Inflammatory macrophage (primary cell): ENCODE measurements at regions not wholly inside any gene's neighbourhood (a gene's known extent, or its start where the extent isn't known, plus 50 kb on each side); places are given as distances from the start of the nearest gene placed in this dataset.
"Not testable (repeated sequence)": the region's sequence is repeated elsewhere in the genome, so short reads cannot be mapped to it uniquely, and the experiment has no call there.

ENCODE experiments used
- DNase-seq, 2 donors: peaks; one replicate each; pipeline ENCODE4 v3.0.0-alpha.2; 2020 to 2022

DNA sequence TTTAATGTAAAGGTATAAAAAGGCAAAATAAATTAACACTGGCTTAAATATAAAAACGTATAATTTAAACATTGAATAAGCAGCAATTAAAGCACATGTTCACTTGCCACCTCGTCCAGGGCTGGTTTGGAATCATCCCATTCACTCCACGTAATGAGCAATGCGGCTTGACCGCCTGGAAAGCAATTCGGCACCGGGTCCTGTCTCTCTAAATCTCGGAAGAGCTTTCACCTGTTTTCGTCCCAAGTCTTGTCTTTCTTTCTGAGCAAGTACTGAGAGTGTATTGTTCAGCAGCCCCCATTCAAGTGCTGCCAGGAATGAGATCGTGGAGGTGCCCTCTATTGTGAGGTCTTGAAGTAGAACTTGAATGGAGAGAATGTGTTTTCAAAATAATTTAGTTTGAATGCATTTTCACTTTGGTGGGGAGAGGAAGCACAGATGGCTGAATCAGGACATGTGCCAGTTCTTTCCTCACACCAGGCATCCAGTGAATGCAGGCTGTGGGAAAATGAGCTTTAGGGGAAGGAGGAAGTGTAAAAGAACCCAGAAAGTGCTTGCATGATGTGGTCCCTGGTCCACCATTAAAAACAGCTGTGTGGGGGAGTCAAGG lies 515.2 kb downstream of the REEP3 start:
- DNase-seq, result peak; percentile 66

DNA sequence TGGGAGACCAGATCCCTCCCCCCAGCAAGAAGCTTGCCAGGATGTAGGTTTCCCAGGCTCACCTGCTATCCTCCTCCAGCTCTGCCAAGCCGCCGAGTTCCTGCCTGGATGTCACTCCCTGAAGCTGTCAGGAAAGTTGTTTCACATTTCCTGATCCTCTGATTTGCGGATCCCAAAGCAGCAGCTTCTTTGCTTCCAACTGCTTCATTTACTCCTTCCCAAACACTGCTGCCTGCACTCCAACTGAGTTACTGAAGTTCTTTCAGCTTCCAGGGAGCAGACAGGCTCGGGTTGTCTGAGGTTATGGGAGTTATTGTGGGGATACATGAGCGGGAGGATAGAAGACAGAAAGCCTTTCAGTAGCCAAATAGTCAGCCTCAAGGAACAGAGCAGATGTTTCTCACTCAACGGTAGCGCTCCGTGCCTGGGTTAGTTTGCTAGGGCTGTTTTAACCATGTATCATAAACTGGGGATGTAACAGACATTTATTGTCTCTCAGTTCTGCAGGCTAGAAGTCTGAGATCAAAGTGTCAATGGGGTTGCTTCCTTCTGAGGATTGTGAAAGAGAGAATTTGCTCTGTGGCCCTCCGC lies 516.0 kb downstream of the REEP3 start:
- DNase-seq, result no peak

DNA sequence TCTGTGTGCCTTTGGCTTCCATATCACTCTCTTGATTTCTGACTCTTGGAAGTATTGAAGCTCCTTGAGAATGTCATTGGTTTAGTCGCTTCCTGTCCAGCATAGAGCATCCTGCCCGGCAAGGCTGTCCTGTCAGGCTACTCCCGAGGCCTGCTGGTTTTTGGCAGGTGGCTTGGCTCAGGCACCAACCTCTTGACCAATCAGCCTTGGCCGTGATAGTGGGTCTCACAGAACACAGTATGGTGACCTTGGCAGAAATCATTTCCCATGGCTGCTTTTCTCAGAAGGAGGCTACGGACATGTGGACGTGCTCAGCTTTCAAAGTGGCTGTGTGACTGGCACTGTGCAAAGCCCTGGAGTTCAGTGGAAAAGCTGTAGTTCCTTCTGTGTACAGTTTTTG lies 516.9 kb downstream of the REEP3 start:
- no peak for DNase-seq

DNA sequence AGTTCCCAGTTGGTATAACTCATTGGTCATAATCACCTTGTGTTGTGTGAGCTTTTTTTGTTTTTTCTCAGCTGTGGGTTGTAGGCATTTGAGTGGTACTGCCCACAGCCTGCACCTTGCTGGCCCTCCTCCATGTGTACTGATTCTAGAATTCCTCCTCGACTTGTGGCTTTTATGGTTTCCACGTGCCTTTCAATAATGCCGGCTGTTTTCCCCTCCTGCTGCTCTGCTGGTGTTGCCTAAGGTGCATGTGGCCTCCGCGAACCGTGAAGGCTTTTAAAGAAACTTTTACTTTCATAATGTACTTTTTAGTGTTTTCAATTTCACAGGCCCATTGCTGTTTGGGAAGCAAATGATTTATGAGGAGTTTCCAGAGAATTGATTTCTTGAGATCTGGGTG lies 518.0 kb downstream of the REEP3 start:
- no peak for DNase-seq

DNA sequence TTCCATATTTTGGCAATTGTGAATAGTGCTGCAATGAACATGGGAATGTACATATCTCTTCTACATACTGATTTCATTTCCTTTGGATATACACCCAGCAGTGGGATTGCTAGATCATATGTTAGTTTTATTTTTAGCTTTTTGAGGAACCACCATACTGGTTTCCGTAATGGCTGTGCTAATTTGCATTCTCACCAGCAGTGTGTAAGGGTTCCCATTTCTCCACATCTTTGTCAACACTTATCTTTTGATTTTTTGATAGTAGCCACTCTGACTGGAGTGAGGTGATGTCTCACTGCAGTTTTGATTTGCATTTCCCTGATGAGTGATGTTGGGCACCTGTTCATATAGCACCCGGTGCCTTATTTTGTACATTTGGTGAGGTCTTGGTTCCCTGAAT lies 519.6 kb downstream of the REEP3 start:
- peak; percentile 63 to 79 for DNase-seq

DNA sequence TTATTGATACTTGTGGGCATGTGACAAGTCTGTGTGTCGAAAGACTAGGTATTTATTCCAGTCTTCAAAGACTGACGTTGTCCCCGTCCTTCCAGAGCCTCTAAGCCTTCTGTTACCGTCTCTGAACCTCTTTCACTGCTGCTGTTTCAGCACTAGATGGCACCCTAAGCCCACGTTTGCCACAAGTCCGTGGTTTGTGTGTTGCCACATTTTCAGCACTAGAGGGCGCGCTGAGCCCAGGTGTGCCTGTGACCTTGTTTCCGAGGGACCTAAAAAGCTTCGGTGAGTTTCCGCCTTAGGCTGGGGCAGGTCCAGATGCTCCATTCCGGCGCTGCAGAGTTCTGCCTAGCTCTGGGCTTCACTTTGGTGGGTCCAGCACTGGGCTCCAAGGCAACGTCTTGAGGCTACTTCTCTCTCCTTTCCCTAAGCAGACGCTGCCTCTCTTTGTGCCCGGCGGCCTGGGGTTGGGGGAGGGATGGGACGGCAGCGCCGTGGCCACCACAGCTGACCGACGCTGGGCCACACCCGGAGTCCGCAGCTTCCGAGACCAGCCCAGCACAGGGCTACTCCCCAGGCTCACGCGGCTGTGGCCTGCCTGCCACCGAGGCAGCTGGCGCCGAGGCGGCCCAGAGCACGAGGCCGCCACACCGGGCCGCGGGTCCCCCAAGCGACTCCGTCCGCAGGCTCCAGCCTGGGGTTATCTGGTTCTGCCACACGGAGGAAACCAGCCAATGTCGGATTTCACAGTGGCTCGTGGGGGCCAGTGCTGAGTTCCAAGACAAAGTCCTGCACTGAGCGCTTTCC lies 520.2 kb downstream of the REEP3 start:
- peak; percentile 81 to 87 for DNase-seq

DNA sequence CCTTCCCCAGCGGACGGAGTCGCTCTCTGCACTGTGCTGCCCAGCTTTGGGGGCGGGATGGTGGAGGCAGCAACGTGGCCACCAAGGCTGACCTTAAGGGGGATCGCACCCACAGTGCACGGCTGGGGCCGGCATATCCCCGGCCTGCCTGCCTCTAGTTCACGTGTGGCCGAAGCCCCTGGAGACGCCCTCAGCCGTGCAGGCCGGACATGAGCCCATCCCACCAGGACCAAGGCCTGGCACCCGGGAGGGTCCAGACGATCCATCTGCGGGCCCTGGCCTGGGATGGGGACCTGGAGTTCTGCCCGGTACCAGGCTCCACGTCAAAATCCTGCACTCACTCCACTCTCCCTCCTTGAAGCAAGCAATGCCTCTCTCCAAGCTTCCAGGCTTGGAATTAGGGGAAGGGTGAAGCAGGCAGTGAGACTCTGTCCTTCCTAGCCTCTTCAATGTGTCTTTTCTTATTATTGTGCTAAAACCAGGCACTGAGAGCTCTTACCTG lies 520.8 kb downstream of the REEP3 start:
- no peak for DNase-seq

DNA sequence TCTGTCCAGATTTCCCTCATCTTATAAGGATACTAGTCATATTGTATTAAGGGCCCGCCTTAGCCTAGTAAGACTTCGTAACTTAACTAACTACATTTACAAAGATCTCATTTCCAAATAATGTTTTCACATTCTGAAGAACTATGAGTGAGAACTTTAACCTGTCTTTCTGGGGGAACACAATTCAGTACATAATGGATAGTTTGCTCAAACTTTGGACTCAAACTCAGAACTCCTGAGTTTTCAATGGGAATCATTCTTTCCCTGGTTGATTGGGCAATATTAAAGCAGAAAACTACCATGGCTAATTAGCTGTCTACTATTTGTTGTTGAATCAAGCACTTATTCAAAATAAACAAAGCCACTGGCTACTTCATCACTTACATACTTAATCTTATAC lies 522.9 kb downstream of the REEP3 start:
- DNase-seq, result no peak

DNA sequence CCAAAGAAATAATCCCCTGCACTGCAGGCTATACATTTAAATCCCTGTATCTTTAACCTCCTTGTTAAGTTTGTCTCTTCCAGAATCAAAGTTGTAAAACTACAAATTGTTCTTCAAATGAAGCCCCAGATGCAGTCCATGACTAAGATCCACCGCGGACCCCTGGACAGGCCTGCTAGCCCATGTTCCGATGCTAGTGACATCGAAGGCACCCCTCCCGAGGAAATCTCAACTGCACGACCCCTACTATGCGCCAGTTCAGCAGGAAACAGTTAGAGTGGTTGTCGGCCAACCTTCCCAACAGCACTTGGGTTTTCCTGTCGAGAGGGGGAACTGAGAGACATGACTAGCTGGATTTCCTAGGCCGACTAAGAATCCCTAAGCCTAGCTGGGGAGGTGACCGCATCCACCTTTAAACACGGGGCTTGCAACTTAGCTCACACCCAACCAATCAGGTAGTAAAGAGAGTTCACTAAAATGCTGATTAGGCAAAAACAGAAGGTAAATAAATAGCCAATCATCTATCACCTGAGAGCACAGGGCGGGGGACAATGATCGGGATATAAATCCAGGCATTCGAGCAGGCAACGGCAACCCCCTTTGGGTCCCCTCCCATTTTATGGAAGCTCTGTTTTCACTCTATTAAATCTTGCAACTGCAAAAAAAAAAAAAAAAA lies 523.9 kb downstream of the REEP3 start:
- DNase-seq, result not testable (repeated sequence)

DNA sequence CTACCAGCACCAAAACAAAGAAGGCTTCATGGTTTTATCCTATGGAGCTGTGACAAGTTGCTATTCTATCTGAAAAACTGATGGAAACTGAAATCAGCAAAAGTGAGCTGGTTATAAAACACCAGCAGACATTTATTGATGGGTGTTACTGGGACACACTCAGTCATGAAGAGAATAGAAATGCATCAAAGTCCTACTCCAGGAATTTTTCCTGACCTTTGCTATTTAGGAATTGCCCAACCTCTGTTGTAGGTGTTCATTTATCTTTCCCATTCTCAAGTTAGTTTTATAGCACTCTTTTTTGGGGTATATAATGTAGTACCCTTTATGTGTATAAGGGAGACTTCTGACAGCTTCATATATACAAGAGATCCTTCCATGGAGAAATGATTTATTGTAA lies 533.2 kb downstream of the REEP3 start:
- no peak for DNase-seq

DNA sequence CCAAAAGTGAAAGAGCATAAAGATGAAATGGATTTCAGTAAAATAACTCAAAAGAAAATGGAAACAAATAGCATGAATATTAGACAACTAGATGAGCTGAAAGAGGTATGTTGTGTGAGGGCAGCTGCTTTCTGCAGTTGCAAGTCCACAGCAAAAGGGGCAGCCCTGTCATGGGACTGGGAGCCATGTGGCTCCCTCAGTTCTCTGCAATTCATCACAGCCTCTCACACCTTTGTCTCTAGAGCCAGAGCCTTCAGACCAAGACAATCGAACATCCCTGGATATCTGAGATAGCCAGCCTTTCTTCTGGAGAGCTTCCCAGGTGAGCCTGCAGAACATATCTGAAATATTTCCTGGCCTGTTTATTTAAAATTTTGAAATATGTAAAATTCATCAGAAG lies 538.7 kb downstream of the REEP3 start:
- no peak for DNase-seq

DNA sequence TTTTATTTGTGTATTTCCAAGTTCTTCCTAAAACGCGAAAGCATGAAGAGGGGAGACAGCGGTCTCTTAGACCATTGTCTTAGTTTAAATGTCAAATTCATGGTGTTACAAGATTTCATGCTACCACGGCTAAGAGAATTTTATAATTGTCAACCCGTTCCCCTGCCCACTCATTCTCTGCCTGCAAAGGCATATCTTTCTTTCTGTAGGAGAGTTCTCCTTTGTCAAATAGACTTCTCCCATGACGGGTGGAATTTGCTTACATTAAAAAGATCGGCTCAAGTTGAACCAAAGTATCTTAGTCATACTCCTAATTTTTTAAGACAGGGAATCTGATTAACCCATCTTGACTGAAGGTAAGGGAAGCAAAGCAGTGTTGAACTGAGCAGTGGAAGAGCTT lies 539.2 kb downstream of the REEP3 start:
- no peak for DNase-seq

DNA sequence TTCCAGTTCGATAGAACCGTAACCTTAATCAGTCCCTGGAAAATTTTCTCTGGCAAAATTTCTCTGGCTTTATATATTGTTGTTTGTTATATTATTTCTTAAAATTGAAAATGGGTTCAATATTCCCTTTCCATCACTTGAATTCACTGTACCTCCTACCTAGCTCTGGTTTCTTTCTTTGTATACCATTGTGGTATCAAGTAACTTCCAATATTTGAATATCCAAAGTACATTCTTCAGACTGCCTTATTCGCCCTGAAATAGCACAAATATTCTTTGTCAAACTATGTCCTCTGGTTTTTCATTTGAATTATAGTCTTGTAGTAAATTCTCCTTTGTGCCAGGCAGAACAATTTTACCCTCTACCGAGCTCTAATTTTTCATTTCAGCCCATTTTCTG lies 541.6 kb downstream of the REEP3 start:
- no peak for DNase-seq

DNA sequence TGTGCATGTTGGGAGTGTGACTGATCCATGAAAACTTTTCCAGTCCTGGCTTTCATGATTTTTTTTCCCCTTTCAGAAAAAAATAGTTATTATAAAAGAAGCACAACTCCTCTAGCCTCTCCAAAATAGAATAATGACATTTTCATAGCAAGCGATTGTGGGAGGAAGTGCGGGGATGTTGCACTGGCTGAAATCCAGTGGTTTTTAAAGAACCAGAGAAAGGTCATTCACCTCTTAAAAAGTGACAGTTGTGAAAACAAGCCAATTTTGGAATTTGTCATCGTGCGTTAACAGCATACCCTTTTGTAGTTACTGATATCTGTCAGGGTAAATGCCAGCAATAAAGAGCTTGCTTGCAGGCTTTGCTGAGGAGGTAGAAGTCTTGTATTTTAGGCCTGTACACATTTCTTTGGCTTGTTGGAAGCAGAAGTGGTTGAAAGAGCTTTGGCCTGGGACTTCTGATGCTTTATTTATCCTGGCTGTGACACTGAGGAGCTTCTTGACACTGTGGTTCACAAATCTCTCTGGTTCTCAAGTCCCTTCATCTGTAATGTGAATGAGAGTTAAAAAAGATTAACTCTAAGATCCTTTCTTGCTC lies 545.9 kb downstream of the REEP3 start:
- peak; percentile 16 to 30 for DNase-seq

DNA sequence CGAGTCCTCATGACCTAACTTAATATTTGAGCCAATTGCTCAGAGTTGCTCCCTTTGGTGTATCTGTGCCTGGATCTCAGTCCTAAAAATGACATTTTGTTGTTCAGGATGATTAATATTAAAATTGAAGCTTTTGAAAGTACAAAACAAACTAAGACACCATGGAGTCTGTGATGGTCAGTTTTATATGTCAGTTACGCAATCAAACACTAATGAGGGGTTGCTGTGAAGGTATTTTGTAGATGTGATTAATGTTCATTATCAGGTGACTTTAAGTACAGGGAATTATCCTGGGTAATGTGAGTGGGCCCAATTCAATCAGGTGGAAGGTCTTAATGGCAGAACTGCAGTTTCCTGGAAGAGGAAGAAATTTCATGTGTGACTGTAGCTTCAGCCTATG lies 546.7 kb downstream of the REEP3 start:
- DNase-seq, result no peak

DNA sequence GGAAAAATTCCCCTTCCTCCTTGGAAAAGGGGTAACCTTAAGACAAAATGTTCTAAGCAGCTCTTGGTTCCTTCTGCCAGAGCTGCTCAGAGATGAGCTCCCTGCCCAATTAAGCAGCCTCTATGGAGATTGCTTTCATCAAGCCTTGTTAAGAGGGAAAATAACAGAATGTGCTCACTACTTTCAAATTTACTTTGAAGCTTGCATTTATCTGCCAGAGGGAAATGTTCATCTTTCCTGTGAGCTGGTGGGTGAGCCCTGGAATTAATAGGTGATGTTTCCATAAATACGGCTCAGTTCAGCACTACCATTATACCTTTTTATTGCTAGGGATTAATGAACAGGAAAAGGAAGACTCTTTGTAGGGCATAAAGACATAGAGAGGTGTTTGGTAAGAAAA lies 549.0 kb downstream of the REEP3 start:
- DNase-seq, result no peak

DNA sequence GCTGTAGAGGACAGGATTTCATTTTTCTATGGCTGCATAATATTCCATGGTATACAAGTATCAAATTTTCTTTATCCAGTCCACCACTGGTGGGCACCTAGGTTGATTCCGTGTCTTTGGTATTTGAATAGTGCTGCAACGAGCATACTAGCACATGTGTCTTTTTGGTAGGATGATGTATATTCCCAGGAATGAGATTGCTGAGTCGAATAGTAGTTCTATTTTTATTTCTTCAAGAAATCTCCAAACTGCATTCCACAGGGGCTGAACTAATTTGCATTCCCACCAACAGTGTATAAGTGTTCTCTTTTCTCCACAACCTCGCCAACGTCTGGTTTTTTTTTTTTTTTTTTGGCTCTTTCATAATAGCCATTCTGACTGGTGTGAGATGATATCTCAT lies 550.0 kb downstream of the REEP3 start:
- DNase-seq, result no peak

DNA sequence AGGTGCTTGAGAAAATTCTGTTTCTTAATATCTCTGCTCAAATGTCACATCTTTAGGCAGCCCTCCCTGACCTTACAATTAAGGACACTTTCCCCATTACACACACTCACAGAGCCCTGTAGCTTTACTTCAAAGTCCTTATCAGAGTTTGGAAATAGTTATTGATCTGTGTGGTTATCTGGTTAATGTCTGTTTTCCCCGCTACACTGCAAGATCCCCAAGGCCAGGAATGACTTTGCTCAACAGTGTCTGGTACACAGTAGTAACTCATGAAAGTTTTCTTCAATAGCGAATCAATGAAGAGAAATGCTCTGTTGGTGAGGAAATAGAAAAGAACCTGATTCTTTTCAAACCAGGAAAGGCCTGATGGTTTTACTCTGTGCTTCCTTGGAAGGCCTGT lies 554.4 kb downstream of the REEP3 start:
- DNase-seq, result no peak

DNA sequence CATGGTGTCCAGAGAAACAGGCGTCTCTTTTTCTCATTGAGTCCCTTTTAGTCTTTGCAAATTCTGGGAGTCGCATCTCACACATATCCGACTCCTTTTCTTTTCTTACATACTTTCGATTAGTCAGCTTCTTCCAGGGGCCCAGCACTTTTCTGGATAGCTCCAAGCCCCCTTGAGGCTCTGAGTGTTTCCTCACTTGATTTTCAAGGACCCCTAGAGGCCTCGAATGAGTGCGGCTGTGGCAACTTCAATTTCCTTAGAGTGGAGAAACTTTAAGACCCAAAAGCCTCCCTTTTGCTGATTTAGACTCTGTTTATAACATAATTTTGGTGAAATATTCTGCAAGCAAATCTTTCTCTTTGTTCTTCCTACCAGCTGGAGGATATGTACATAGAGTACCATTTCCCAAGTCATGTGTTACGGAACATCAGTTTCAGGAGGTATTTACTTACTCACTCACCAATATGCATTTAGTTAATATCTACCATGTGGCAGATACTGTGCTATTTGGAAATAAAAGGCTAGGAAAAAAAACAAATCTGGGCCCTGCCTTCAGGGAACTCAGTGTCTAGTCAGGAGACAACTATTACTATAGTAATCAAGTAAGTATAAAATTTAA lies 555.2 kb downstream of the REEP3 start:
- no peak for DNase-seq

DNA sequence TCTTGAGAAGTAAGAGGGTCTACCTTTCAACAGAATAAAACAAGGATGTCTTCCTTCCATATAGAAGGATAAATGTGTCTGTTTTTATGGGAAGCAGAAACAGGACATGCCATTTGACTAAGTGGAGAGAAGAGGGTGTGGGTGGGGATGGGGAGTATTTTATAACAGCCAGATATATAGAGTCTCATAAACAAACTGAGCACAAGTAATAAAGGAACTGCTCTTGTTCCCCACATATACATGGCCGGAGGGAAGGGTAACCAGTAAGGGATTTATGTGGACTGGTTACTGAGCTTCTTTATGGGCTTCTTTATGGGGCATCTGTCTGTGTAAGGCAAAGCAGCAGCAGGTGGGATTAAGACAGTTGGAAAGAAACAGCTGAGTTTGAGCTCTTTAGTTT lies 558.1 kb downstream of the REEP3 start:
- no peak for DNase-seq

DNA sequence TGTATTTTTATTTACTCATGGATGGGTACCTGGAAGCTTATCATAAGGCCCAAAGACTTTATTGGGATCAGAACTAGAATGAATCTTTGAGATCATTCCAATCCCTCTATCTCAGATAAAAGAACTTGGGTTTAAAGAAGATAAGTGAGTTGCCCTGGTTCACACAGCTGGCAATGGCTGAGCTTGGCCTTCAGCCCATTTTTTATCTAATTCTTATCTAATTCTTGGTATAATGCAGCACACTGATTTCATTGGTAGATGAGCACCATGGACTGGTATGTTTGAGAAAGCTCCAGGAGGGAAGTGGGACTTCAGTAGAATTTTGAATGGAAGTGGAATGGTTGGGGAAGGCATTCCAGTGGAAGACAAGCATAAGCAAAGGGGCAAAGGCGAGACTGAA lies 558.9 kb downstream of the REEP3 start:
- no peak for DNase-seq

DNA sequence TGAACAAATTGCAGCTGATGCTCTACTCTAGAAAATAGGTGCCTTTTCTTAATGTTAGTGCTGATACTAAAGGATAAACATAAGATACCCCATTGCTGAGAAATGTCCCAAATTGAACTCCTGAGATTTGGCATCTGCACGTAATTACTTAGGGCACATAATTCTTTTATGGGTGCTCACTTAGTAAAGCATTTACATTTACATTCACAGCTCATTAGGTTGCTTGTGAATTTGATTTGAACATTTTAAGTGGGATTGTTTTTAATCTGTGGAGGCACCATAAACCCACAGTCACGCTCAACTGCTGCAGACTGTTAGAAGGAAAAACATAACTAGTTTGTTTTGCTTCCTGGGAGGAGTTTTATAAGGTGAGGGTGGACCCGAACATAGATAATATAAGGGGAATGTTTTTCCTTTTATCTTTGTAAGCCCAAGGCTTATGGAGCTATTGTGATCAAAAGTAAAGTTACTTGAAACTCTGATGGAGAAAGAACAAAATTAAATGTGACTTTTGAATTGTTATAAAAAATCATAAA lies 560.8 kb downstream of the REEP3 start:
- no peak for DNase-seq
